Endodermal cell (in vitro differentiated cells): ENCODE measurements at regions not wholly inside any gene's neighbourhood (a gene's known extent, or its start where the extent isn't known, plus 50 kb on each side); places are given as distances from the start of the nearest gene placed in this dataset.

Experiments
- DNase-seq: peaks from one replicate; pipeline ENCODE4 v3.0.0-alpha.2; 2017
- H3K27ac ChIP-seq: 2 replicates; pipeline ENCODE4 v1.5.1; 2013; ENCODE audit warnings: mild to moderate bottlenecking, low read depth, low read length, moderate library complexity
- H3K27me3 ChIP-seq: 2 replicates; pipeline ENCODE4 v1.6.1; 2013; ENCODE audit warnings: mild to moderate bottlenecking, low read length, moderate library complexity; ENCODE audit not compliant: insufficient read depth, control insufficient read depth, poor library complexity, severe bottlenecking
- H3K36me3 ChIP-seq: 2 replicates; pipeline ENCODE4 v1.7.0; 2013; ENCODE audit warnings: mild to moderate bottlenecking, low read length, moderate library complexity; ENCODE audit not compliant: control insufficient read depth, insufficient read depth
- H3K4me1 ChIP-seq: one replicate; pipeline ENCODE4 v1.7.0; 2013; ENCODE audit warnings: low read length; ENCODE audit not compliant: control insufficient read depth, insufficient read depth
- H3K4me3 ChIP-seq: 2 replicates; pipeline ENCODE4 v1.5.1; 2013; ENCODE audit warnings: mild to moderate bottlenecking, low read length, moderate library complexity
- H3K9ac ChIP-seq: 2 replicates; pipeline ENCODE4 v1.6.1; 2013; ENCODE audit warnings: mild to moderate bottlenecking, low read length, moderate library complexity; ENCODE audit not compliant: poor library complexity, severe bottlenecking; ENCODE audit errors: extremely low read depth
- H3K9me3 ChIP-seq: 2 replicates; pipeline ENCODE4 v1.6.1; 2013; ENCODE audit warnings: mild to moderate bottlenecking, low read length, moderate library complexity; ENCODE audit not compliant: control insufficient read depth
- H3K27ac Mint-ChIP-seq: 2 replicates; pipeline ENCODE4 v1.8.0; 2020; ENCODE audit warnings: mixed read lengths
- H3K27me3 Mint-ChIP-seq: 2 replicates; pipeline ENCODE4 v1.8.0; 2021; ENCODE audit warnings: mild to moderate bottlenecking, mixed read lengths; ENCODE audit not compliant: insufficient read depth
- H3K36me3 Mint-ChIP-seq: 2 replicates; pipeline ENCODE4 v1.8.0; 2020; ENCODE audit warnings: low read depth, mixed read lengths
- H3K4me1 Mint-ChIP-seq: 2 replicates; pipeline ENCODE4 v1.8.0; 2020; ENCODE audit warnings: mixed read lengths
- H3K4me3 Mint-ChIP-seq: 2 replicates; pipeline ENCODE4 v1.8.0; 2020; ENCODE audit warnings: mild to moderate bottlenecking, moderate library complexity, mixed read lengths
- H3K9me3 Mint-ChIP-seq: 2 replicates; pipeline ENCODE4 v1.8.0; 2020; ENCODE audit warnings: mild to moderate bottlenecking, mixed read lengths
- CTCF ChIP-seq: fragments of 200-600 bp; sonication (generic); conservative IDR thresholded peaks from 2 replicates; pipeline ENCODE4 v1.5.0; 2021; ENCODE audit warnings: antibody characterized with exemption, mild to moderate bottlenecking
- WGBS, 2 experiments: methylation state at CpG; one replicate each; pipeline versions ENCODE4 v1.1.5 to v1.1.7; 2013; ENCODE audit warnings: missing lambda C conversion rate in 2 of 2, mixed read lengths in 1 of 2; ENCODE audit not compliant: insufficient coverage in 1 of 2, insufficient read length in 1 of 2; 5-methylcytosine and 5-hydroxymethylcytosine counted together

GRCh38 chr12:74781991-74782485, 244.4 kb downstream of the ATXN7L3B start:
- H3K9me3 ChIP-seq: no peaks in the 10 kb centered on the region
- no peaks in the 10 kb centered on the region for H3K27me3 Mint-ChIP-seq
- no peaks in the 10 kb centered on the region for H3K9me3 Mint-ChIP-seq
- peaks cover 8% of the 10 kb centered on the region for H3K4me1 Mint-ChIP-seq
- TF ChIP-seq CTCF: no peak
- H3K9ac ChIP-seq: no peak overlapping the region
- H3K27ac Mint-ChIP-seq: no peak overlapping the region
- H3K4me3 ChIP-seq: no peak overlapping the region
- 80 to 100% methylated on average over 1 of the region's 1 CpG for WGBS, 2 experiments
- H3K4me1 ChIP-seq: no peaks in the 10 kb centered on the region
- H3K36me3 ChIP-seq: no peaks in the 10 kb centered on the region
- no peak for DNase-seq
- no peaks in the 10 kb centered on the region for H3K27me3 ChIP-seq
- no peak overlapping the region for H3K4me3 Mint-ChIP-seq
- H3K36me3 Mint-ChIP-seq: no peaks in the 10 kb centered on the region
- H3K27ac ChIP-seq: peak overlapping the region; percentile 56

GRCh38 chr12:74790931-74791330, 253.3 kb downstream of the ATXN7L3B start:
- Histone ChIP-seq H3K27me3 (no peaks in the 10 kb centered on the region), H3K9ac (no peak overlapping the region), H3K9me3 (no peaks in the 10 kb centered on the region), H3K4me1 (no peaks in the 10 kb centered on the region), H3K27ac (no peak overlapping the region), H3K4me3 (no peak overlapping the region), H3K36me3 (no peaks in the 10 kb centered on the region)
- H3K27me3 Mint-ChIP-seq: no peaks in the 10 kb centered on the region
- H3K27ac Mint-ChIP-seq: no peak overlapping the region
- no peaks in the 10 kb centered on the region for H3K9me3 Mint-ChIP-seq
- 88 to 93% methylated on average over 2 to 6 of the region's 6 CpGs for WGBS, 2 experiments
- no peaks in the 10 kb centered on the region for H3K36me3 Mint-ChIP-seq
- TF ChIP-seq CTCF: no peak
- DNase-seq: peak; percentile 42
- no peaks in the 10 kb centered on the region for H3K4me1 Mint-ChIP-seq
- no peak overlapping the region for H3K4me3 Mint-ChIP-seq

GRCh38 chr12:74791365-74791764, 253.7 kb downstream of the ATXN7L3B start:
- Histone ChIP-seq H3K9ac (no peak overlapping the region), H3K4me3 (no peak overlapping the region), H3K27me3 (no peaks in the 10 kb centered on the region), H3K9me3 (no peaks in the 10 kb centered on the region), H3K27ac (no peak overlapping the region), H3K36me3 (no peaks in the 10 kb centered on the region), H3K4me1 (no peaks in the 10 kb centered on the region)
- WGBS, 2 experiments: 76 to 88% methylated on average over 1 of the region's 1 CpG
- H3K4me3 Mint-ChIP-seq: no peak overlapping the region
- H3K36me3 Mint-ChIP-seq: no peaks in the 10 kb centered on the region
- no peaks in the 10 kb centered on the region for H3K4me1 Mint-ChIP-seq
- H3K9me3 Mint-ChIP-seq: no peaks in the 10 kb centered on the region
- H3K27me3 Mint-ChIP-seq: no peaks in the 10 kb centered on the region
- H3K27ac Mint-ChIP-seq: no peak overlapping the region
- peak; percentile 53 for DNase-seq
- TF ChIP-seq CTCF: no peak
